AML-193 (cell line): ENCODE measurements at regions not wholly inside any gene's neighbourhood (a gene's known extent, or its start where the extent isn't known, plus 50 kb on each side); places are given as distances from the start of the nearest gene placed in this dataset.
"Not testable (repeated sequence)": the region's sequence is repeated elsewhere in the genome, so short reads cannot be mapped to it uniquely, and the experiment has no call there.

Experiments used
- DNase-seq, 2 experiments: peaks; one replicate each; lab custom pipeline; 2025; lab: John Stamatoyannopoulos, UW

DNA sequence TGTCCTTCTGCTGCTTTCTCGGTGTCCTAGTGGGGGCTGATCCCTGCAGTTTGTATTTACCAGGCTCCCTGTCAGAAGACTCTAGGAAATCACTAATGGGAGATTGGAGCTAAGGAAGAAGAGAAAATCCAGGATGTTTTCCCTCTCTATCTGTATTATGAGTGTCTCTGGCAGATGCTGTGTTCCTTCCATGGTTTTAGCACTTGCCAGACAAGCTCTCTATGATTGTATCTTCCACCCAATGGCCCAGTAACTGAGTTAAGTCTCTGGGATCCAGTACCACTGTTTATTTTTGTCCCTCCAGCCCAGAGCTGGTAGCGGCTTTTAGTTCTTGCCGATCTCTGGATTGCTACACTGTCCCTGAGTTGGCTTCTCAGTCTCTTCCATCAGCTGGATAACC is 494.8 kb upstream of the SLC39A10 start:
- DNase-seq: no peak

DNA sequence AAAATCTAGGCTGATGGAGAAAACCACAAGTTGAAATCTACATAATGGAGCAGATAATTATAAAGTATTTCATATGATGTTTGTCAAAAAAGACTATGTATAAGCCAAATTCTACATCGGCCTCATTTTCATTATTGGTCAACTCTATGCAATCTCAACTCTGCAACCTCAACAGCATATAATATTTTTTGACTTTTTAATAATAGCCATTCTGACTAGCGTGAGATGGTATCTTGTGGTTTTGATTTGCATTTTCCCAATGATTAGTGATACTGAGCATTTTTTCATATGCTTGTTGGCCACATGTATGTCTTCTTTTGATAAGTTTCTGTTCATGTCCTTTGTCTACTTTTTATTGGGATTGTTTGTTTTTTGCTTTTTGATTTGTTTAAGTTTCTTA is 496.1 kb upstream of the SLC39A10 start:
- no peak for DNase-seq

DNA sequence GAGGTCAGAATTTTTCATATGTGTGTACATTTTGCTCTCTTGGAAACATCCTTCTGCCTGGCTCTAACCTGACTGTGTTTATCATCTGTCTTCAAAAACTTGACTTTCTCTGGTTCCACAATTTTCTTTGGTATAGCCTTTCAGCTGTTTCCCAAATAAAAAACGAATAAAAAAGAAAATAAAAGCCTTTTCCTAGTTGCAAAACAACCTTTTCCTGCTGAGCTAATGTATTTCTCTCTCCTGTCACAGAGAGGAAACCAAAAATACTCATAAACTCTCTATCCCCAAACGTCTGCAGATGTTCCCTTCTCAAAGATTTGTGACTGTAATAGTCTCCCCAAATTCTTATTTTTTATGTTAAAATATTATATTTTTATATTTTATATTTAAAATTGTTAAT is 505.3 kb upstream of the SLC39A10 start:
- no peak for DNase-seq

DNA sequence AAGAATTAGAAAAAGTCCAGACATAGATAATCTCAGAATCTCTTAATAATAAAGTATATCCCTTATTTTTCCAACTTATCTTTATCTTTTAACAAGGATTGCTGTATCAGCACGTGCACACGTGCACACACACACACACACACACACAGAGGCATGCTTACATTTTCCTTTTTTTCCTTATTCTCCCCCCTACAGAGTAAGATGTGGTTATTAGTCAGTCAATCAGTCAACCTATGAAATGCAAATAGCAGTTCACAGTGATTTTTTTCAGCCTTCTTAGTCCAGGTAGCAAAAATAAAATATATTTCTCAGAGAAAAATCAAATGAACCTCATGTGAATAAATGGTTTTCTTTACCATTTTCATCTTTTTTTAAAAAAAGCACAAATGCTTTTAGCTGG is 506.2 kb upstream of the SLC39A10 start:
- no peak for DNase-seq

DNA sequence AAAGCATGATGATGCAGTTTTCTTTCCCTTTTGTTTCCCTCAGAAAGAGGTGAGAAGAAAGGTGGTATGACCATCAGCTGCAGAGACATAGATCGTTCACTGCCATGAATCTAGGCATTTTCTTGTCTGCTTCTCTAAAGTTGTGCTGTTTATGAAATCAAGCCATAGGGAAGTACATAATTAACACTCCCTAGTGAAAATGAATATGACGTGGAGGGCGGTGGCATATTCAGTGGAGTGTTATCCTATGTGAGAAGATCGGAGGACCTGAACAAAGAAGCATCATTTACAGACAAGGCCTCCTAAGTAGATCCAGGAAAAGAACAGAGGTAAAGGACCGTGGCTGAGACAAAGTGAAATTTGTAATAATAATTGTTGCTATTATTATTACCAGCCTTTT is 509.0 kb upstream of the SLC39A10 start:
- no peak for DNase-seq

DNA sequence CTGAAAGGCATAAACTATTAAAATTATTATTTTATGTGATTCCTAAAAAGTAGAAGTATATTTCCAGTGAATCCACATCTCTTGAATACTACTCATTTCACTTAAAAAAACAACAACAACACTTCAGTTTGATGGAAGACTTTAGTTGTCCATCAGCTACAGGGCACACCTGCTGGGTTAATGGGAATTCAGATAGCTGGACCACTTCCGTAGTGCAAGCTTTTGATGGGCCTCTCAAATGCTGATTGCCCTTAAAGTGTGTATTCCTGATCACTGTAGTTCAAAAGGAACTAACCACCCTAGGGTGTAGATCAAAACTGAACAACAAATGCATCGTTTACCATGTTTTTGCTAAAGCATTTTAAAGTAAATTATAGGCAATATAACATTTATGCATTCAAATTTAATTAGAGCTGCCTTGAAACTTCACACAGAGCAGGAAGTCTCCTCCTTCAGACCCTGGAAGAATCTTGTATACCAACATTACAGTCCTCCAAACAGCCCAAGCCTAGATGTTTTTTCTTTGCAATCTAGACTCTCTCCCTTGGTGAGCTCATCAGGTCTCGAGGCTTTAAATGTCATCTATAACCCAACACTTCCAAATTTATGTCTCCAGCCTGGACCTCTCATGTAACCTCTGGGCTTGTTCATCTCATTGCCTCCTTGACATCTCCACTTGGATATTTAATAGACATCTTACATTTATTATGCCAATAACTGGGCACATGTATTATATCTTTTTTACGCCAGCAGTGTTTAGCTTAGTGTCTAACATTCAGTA is 510.1 kb upstream of the SLC39A10 start:
- DNase-seq: no peak

DNA sequence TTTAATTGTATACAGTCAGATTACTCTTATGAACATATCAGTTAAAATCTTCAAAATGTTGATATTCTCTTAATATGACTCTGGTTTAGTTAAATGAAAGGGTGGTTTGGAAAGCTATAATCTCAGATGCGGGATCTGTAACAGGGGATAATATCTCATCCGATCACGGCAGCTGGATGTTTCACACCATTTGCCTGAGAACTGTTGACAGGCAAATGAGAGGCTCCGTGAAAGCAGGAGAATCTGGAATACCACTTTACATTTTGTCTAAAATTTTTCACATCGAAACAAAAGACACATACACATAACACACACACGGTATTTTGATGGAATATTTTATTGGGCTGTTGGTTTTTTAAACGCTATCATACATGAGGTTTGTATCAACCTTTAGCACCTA is 518.6 kb upstream of the SLC39A10 start:
- DNase-seq: no peak

DNA sequence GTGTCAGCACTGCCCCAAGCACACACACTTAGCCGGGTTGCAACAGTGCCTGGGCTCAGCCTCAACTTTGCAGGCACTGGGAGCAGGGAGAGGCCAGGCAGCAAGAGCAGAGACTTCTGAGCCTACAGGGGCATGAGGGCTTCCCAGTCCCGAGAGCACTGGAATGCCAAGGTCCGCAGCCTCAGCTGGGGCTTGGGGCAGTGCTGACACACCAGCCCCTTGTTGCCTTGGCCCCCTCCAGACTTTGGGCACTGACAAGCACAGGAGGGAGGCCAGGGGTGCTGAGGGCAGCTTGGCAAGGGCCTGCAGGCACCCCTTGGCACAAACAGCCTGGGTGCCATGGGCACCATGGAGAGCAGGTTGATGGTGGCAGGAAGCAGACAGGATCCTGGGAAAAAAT is 531.1 kb upstream of the SLC39A10 start:
- not testable (repeated sequence) for DNase-seq

DNA sequence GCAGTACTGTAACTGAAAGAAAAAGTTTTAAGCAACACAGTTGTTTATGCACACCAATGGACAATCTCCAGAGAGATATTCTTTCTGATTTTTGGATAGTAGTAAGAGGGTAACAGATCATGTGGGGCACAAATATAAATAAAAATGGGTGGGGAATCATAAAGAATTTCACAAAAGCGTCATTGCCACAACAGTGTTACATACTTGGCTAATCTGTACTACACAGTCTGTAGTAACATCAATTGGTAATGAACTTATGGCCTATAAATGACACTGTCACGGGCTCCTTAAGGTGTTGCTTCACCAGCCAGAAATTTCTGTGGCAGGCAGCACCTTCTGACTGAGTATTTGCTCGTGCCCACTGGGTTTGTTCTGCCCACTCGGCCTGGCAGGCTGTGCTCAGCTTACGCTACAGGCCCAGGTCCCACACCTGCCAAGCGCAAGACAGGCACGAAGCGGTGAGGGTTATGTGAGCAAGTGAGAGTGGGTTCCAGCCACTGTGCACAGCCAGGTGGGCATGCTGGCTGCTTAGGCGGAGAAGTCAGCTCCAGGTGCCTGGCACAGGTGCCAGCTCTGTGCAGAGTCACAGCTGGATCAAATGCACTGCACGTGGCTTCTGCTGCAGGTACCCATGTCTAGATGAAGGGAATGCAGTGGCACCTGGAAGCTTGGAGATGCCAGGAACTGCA is 532.5 kb upstream of the SLC39A10 start:
- no peak for DNase-seq

DNA sequence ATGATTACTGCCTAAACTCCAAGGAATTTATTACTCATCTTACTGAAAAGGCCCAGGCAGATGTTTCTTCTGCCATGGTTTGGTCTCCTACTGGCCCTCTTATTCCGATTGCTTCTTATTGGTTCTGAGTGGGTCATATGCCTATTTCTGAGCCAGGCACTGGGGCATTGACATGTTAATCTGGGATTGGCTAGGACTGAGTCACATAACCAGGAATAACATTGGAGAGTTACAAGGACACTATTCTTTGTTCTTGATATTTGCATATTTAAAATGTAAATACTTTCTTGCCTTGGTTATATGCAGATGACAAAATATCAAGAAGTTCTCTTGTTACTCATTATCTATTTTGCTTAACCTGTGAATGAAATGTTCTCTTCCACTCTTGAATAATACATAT is 534.4 kb upstream of the SLC39A10 start:
- no peak for DNase-seq

DNA sequence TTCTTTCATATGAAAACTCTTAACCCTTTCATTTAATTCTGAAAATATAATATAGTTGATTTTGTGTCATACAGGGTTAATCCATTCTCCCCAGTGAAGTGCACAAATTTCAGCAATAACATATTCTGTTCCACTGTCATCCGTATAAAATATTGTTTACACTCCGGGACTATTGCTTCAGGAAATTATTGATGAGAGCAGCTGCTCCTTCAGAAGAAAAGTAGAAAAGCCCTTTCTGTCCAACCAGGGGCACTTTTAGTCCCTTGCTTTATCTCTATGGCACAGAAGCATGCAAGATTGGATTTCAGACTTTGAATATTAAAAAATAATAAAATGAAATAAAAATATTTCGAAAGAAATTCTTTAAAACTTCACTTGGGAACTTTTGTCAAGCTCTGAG is 535.7 kb upstream of the SLC39A10 start:
- no peak for DNase-seq

DNA sequence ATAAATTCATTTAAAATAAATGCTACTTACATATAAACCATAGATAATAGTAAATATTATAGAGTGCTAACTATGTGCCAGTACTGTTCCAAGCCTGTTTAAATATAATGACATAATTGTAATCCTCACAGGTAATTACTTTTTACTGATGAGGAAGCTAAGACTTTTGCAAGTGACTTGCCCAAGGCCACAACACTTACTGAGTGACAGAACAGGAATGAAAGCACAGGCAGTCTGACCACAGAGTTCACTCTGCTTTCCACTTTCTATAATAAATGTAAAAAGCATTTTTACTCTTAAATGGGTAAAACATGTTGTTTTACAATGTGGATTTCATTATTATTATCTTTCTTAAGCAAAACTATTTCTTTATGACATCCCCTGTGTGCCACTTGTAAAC is 537.8 kb upstream of the SLC39A10 start:
- DNase-seq: no peak

DNA sequence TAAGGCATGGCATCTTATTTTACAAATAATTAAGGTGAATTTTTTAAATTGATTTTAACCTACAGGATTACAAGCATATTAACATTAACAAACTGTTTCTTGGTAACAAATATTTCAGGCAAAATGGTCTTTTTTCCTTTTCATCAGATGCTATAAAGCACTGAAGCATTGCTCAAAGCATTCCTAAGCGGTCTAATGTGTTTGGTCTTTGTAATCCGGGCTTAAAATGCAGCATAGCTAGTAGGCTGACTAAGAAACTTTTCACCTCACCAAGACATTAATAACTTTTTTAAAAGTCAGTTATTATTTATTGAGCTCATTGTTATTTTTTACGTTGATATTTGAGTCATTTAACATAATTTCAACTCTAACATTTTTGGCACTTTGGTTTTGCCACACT is 538.8 kb upstream of the SLC39A10 start:
- no peak for DNase-seq

DNA sequence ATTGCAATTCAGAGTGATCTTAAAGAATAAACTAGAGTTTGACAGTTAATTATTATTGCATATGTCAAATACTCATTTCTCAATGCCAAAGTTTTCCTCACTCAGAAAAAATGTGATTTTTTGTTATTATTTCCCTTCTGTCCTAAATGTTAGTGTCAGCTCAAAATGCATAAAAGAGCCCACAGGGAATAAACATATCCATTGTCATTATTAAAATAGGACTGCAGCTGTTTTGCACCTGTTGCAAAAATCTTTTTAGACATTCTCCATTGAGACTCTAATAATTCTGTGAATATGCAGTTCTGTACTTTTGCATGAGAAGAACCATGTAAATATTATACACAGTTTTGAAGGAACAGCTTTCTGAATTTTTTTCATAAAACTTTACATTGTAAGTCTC is 540.0 kb upstream of the SLC39A10 start:
- no peak for DNase-seq

DNA sequence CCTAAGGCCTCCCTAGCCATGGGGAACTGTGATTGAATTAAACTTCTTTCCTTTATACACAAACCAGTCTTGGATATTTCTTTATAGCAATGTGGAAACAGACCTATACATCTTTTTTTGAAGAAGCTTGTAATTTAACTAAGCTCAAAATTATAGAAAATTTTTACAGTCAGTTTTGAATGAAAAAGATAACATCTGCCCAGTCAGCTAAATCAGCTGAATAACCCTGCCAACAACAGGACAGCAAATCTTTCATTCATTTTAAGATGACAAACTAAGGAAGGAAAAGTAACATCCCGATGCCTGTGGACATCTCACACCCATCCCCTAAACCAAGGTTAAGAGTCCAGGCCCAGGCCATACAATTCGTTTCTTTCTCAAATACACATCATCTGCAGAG is 541.3 kb upstream of the SLC39A10 start:
- no peak for DNase-seq

DNA sequence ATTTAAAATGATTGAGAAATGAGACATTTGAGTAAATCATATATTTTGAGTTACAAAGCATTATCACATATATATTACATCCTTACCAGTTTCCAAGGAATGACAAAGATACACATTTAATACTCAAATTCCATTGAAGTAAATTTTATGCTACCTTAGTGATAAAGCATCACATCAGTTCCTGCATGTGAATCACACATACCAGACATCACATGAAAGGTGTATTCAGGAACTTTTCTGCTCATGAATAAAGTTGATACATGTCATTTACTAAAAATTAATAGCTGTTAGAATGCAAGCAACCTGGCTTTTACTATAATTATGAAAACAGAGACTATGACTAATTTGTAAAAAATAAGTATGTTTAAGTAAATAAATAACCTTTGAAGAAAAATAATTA is 548.8 kb upstream of the SLC39A10 start:
- DNase-seq: no peak

DNA sequence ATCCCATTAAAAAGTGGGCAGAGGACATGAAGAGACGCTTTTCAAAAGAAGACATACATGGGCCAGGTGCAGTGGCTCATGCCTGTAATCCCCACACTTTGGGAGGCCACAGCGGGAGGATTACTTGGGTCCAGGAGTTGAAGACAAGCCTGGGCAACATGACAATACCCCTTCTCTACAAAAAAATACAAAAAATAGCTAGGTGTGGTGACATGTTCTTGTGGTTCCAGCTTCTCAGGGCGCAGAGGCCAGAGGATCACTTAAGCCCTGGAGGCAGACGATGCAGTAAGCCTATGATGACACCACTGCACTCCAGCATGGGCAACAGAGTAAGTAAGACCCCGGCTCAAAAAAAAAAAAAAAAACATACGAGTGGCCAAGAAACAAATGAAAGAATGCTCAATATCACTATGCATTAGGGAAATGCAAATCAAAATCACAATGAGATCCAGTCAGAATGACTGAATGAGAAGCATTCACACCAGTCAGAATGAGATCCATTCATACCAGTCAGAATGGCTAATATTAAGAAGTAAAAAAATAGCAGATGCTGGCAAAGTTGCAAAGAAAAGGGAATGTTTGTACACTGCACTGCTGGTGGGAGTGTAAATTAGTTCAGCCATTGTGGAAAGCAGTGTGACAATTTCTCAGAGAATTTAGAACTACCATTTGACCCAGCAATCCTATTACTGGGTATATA is 550.2 kb upstream of the SLC39A10 start:
- DNase-seq: no peak

DNA sequence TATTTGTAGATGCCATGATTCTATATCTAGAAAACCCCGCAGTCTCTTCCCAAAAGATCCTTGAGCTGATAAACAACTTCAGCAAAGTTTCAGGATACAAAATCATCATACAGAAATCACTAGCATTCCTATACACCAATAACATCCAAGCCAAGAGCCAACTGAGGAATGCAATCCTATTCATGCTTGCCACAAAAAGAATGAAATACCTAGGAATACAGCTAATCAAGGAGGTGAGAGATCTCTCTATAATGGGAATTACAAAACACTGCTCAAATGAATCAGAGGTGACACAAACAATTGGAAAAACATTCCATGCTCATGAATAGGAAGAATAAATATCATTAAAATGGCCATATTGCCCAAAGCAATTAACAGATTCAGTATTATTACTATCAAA is 551.4 kb upstream of the SLC39A10 start:
- DNase-seq: no peak

DNA sequence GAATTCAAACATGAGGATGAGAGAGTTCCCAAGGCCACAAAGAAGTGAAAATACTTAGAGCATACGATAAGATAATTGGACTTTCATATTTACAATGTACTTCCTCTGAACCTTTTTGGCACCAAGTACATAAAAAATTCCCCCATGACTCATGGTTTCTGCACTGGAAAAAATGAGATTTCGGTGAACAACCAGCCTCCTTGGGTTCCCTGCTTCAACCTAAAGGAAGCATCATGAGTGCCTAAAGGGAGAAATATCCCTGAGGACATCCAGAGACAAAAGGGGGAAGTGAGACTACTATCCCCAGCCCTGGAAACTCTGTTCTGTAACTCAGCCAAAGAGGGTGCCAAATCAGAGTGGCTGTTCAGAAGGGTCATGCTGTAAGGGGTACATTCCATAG is 562.7 kb upstream of the SLC39A10 start:
- DNase-seq: no peak

DNA sequence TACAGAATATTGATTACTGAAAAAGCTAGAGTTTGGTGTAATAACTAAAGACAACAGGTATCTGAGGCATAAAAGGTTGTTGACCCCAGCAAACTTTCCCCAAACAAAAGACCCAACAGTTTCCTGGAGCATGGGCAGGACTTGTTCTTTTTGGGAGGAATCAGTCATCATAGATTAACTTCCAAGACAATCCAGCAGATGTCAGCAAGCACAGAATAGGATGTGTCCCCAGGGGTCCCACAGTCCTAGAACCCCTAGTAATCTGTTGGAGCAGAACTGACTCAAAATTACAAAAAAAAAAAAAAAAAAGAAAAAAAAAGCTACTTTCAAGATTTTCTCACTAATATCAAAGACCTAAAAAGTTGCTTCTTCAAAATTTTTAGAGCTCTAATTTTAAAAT is 564.7 kb upstream of the SLC39A10 start:
- no peak for DNase-seq

DNA sequence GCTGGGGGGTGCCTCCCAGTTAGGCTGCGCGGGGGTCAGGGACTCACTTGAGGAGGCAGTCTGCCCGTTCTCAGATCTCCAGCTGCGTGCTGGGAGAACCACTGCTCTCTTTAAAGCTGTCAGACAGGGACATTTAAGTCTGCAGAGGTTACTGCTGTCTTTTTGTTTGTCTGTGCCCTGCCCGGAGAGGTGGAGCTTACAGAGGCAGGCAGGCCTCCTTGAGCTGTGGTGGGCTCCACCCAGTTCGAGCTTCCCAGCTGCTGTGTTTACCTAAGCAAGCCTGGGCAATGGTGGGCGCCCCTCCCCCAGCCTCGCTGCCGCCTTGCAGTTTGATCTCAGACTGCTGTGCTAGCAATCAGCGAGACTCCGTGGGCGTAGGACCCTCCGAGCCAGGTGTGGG is 584.2 kb upstream of the SLC39A10 start:
- DNase-seq: not testable (repeated sequence)

DNA sequence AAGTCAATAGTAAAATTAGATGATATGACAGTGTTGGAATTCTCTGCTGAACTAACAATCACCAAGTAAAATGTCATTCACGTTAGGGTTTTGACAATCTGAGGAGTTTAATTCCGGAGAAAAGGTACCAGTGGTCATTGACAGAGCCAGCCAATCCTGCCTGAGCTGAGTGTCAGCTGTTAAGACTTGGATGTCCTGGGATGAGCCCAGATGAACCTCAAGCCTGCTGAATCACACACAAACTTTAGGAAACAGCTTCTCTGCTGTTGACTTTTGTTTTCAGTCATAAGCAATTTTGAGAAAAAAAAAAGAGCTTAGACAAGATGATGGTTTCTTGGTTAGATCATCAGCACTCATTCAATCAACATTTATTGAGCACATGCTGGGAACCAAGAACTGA is 600.0 kb upstream of the SLC39A10 start:
- DNase-seq: no peak

DNA sequence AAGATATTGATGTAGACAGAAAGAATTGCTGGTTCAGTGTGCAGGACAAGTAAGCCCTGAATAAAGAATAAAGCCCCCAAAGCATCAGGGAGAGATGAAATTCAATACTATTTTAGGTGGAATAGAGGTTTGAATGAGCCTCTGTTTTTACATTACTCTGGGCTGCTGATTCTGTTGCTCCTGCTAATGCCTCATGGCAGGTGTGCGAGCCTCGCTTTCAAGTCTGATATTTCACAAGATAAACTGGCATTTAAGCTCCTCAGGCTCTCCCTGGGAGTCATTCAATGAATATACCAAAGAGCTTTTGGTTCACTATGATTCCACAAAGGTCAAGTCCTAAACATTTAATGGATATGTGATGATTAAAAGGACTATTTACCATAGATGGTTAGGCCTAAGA is 601.0 kb upstream of the SLC39A10 start:
- DNase-seq: no peak
